NCI-H187 (cell line): ENCODE measurements at regions not wholly inside any gene's neighbourhood (a gene's known extent, or its start where the extent isn't known, plus 50 kb on each side); places are given as distances from the start of the nearest gene placed in this dataset.
"Not testable (repeated sequence)": the region's sequence is repeated elsewhere in the genome, so short reads cannot be mapped to it uniquely, and the experiment has no call there.

ENCODE experiments used
- DNase-seq, 2 experiments: peaks; one replicate each; lab custom pipeline; 2025; lab: John Stamatoyannopoulos, UW

- no peak for DNase-seq
These were observed 50.7 kb upstream of the USP7 start for GRCh38 chr16:9014389-9014788.

- no peak for DNase-seq
These were observed 51.8 kb upstream of the USP7 start for GRCh38 chr16:9015489-9015888.

- DNase-seq: not testable (repeated sequence)
These were observed 52.3 kb upstream of the USP7 start for GRCh38 chr16:9016005-9016404.

GRCh38 chr16:9016824-9017223 is 53.1 kb upstream of the USP7 start:
- no peak for DNase-seq

- no peak for DNase-seq
These were observed 63.5 kb upstream of the USP7 start for GRCh38 chr16:9027070-9027799.

- not testable (repeated sequence) for DNase-seq
These were observed 63.0 kb upstream of the HAPSTR1 start for GRCh38 chr16:9028491-9028890.

- no peak for DNase-seq
These were observed 60.3 kb upstream of the HAPSTR1 start for GRCh38 chr16:9031107-9031506.

- peak; percentile 3 to 4 for DNase-seq
These were observed 58.2 kb upstream of the HAPSTR1 start for GRCh38 chr16:9033125-9033830.

GRCh38 chr16:9034056-9034455 is 57.4 kb upstream of the HAPSTR1 start:
- DNase-seq: no peak

GRCh38 chr16:9035996-9036395 is 55.4 kb upstream of the HAPSTR1 start:
- no peak for DNase-seq

- DNase-seq: no peak
These were observed 52.2 kb upstream of the HAPSTR1 start for GRCh38 chr16:9039210-9039609.

- no peak for DNase-seq
These were observed 50.5 kb upstream of the HAPSTR1 start for GRCh38 chr16:9040800-9041412.
